ENCODE measurements at regions not wholly inside any gene's neighbourhood (a gene's known extent, or its start where the extent isn't known, plus 50 kb on each side); places are given as distances from the start of the nearest gene placed in this dataset.

GRCh38 chr11:121946514-121946913 is 169.5 kb downstream of the BLID start:
- H3K27ac ChIP-seq, result no peak overlapping the region
- TF ChIP-seq CTCF (IDR thresholded peaks at IDR 0.05), result no peak
- no peak for TF ChIP-seq ZFX (IDR thresholded peaks at IDR 0.05; ENCODE audit: borderline replicate concordance)

GRCh38 chr11:121944556-121945230 is 171.3 kb downstream of the BLID start:
- TF ChIP-seq CTCF (IDR thresholded peaks at IDR 0.05) (no peak), ZFX (IDR thresholded peaks at IDR 0.05; ENCODE audit: borderline replicate concordance) (no peak)
- H3K27ac ChIP-seq, result no peak overlapping the region

GRCh38 chr11:121938076-121938475 is 177.9 kb downstream of the BLID start:
- no peak overlapping the region for H3K27ac ChIP-seq

GRCh38 chr11:121936781-121937447 is 179.1 kb downstream of the BLID start:
- no peak for TF ChIP-seq ZFX (IDR thresholded peaks at IDR 0.05; ENCODE audit: borderline replicate concordance)
- no peak overlapping the region for H3K27ac ChIP-seq

More at GRCh38 chr11:121938076-121938475, 177.9 kb downstream of the BLID start:
- TF ChIP-seq ZFX (IDR thresholded peaks at IDR 0.05; ENCODE audit: borderline replicate concordance) (no peak), CTCF (IDR thresholded peaks at IDR 0.05) (no peak)

- H3K27ac ChIP-seq, result no peak overlapping the region
- no peak for TF ChIP-seq CTCF (IDR thresholded peaks at IDR 0.05)
- TF ChIP-seq ZFX (IDR thresholded peaks at IDR 0.05; ENCODE audit: borderline replicate concordance), result no peak
Observed at GRCh38 chr11:121936370-121936769, 179.6 kb downstream of the BLID start.

GRCh38 chr11:121933694-121934093 is 182.3 kb downstream of the BLID start:
- TF ChIP-seq CTCF (IDR thresholded peaks at IDR 0.05) (no peak), ZFX (IDR thresholded peaks at IDR 0.05; ENCODE audit: borderline replicate concordance) (no peak)
- no peak overlapping the region for H3K27ac ChIP-seq

- TF ChIP-seq ZFX (IDR thresholded peaks at IDR 0.05; ENCODE audit: borderline replicate concordance) (no peak), CTCF (IDR thresholded peaks at IDR 0.05) (no peak)
- no peak overlapping the region for H3K27ac ChIP-seq
Observed at GRCh38 chr11:121933294-121933693, 182.7 kb downstream of the BLID start.

All from 22Rv1 (cell line).